HG02798 (cell line): ENCODE measurements at regions not wholly inside any gene's neighbourhood (a gene's known extent, or its start where the extent isn't known, plus 50 kb on each side); places are given as distances from the start of the nearest gene placed in this dataset.
"Not testable (repeated sequence)": the region's sequence is repeated elsewhere in the genome, so short reads cannot be mapped to it uniquely, and the experiment has no call there.

Source experiments
- ATAC-seq: cut with Tn5 transposase; IDR thresholded peaks from one replicate; pipeline ENCODE4 v1.9.1; 2021; ENCODE audit warnings: mild to moderate bottlenecking; ENCODE audit not compliant: unreplicated experiment, poor library complexity

- ATAC-seq, result no peak
Observed at GRCh38 chr15:99454941-99455788, 110.6 kb upstream of the MEF2A start.

- no peak for ATAC-seq
Observed at GRCh38 chr15:99455789-99456160, 110.0 kb upstream of the MEF2A start.

- no peak for ATAC-seq
Observed at GRCh38 chr15:99464137-99464536, 101.6 kb upstream of the MEF2A start.

- no peak for ATAC-seq
Observed at GRCh38 chr15:99466701-99467337, 99.0 kb upstream of the MEF2A start.

- no peak for ATAC-seq
Observed at GRCh38 chr15:99467338-99467720, 98.5 kb upstream of the MEF2A start.

- no peak for ATAC-seq
Observed at GRCh38 chr15:99467853-99468464, 97.8 kb upstream of the MEF2A start.

GRCh38 chr15:99470204-99470603 is 95.6 kb upstream of the MEF2A start:
- ATAC-seq, result not testable (repeated sequence)

GRCh38 chr15:99472416-99473145 is 93.2 kb upstream of the MEF2A start:
- no peak for ATAC-seq

- no peak for ATAC-seq
Observed at GRCh38 chr15:99473981-99474906, 91.5 kb upstream of the MEF2A start.

- ATAC-seq, result no peak
Observed at GRCh38 chr15:99474909-99475753, 90.7 kb upstream of the MEF2A start.

- ATAC-seq, result no peak
Observed at GRCh38 chr15:99475754-99476412, 89.9 kb upstream of the MEF2A start.

GRCh38 chr15:99476413-99477222 is 89.2 kb upstream of the MEF2A start:
- peak; percentile 53 for ATAC-seq

GRCh38 chr15:99477791-99478471 is 87.9 kb upstream of the MEF2A start:
- ATAC-seq, result no peak

GRCh38 chr15:99478977-99479376 is 86.8 kb upstream of the MEF2A start:
- ATAC-seq, result no peak

GRCh38 chr15:99480016-99480810 is 85.6 kb upstream of the MEF2A start:
- ATAC-seq, result no peak
